ENCODE measurements at regions not wholly inside any gene's neighbourhood (a gene's known extent, or its start where the extent isn't known, plus 50 kb on each side); places are given as distances from the start of the nearest gene placed in this dataset.

DNA sequence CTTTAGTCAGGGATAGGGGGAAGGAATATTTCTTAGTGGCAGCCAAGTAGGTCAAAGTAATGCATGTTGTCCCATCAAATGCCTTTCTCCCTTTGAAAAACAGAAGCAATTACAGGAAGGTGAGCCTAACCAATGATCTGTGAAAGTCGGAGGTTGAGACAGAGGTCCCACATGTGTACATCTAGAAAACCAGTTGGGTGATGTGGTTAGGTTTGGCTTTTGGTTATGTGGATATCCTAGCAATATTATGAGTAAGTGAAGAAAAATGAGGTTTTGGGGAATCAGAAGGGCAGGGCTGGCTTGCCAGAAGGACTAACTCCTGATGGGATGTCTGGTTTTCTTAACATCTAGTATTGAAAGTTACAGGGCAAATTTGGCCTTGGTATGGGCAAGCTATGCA lies 63.4 kb upstream of the PALM2AKAP2 start:
- TF ChIP-seq, protein P1, sequence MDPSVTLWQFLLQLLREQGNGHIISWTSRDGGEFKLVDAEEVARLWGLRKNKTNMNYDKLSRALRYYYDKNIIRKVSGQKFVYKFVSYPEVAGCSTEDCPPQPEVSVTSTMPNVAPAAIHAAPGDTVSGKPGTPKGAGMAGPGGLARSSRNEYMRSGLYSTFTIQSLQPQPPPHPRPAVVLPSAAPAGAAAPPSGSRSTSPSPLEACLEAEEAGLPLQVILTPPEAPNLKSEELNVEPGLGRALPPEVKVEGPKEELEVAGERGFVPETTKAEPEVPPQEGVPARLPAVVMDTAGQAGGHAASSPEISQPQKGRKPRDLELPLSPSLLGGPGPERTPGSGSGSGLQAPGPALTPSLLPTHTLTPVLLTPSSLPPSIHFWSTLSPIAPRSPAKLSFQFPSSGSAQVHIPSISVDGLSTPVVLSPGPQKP (IDR thresholded peaks at IDR 0.05; ENCODE audit: borderline replicate concordance, low read depth, low read length), result no peak
- no peak for TF ChIP-seq CTCF (conservative IDR thresholded peaks at IDR 0.05; ENCODE audit: low read depth, low read length)
- TF ChIP-seq CHD1 (IDR thresholded peaks at IDR 0.05; ENCODE audit: low read depth, low read length), result no peak
- TF ChIP-seq BHLHE40 (IDR thresholded peaks at IDR 0.05; ENCODE audit: low read depth, low read length), result no peak
- no peak for TF ChIP-seq POLR2A (IDR thresholded peaks at IDR 0.05; ENCODE audit: low read depth, low read length)
- no peak for TF ChIP-seq RFX5 (IDR thresholded peaks at IDR 0.05; ENCODE audit: low read depth, low read length)
- no peak for TF ChIP-seq CEBPB (IDR thresholded peaks at IDR 0.05; ENCODE audit: low read depth, low read length)
- TF ChIP-seq MAFK (IDR thresholded peaks at IDR 0.05; ENCODE audit: low read depth, low read length), result no peak
- no peak for TF ChIP-seq FOS (IDR thresholded peaks at IDR 0.05; ENCODE audit: low read depth, low read length)
- no peak for TF ChIP-seq SMC3 (IDR thresholded peaks at IDR 0.05; ENCODE audit: low read depth, low read length)
- TF ChIP-seq NFE2L2 (IDR thresholded peaks at IDR 0.05; ENCODE audit: low read depth, low read length), result no peak
- TF ChIP-seq RAD21 (IDR thresholded peaks at IDR 0.05; ENCODE audit: low read length), result no peak

Data from IMR-90 (cell line).